Liver (tissue), 8 donors: ENCODE measurements at regions not wholly inside any gene's neighbourhood (a gene's known extent, or its start where the extent isn't known, plus 50 kb on each side); places are given as distances from the start of the nearest gene placed in this dataset.

Experiments
- DNase-seq: peaks from one replicate; pipeline ENCODE4 v3.0.0-alpha.2; 2017; ENCODE audit warnings: low spot score
- H3K27ac ChIP-seq, 2 donors: one replicate each; pipeline ENCODE4 v1.7.0; 2013; ENCODE audit warnings: inconsistent platforms in 2 of 2, low read length in 2 of 2, control low read depth in 1 of 2, low read depth in 1 of 2, mild to moderate bottlenecking in 1 of 2
- H3K27me3 ChIP-seq, 4 donors: one replicate each; pipeline versions ENCODE4 v1.6.1 to v1.7.0; 2013; ENCODE audit warnings: low read length in 3 of 4, inconsistent platforms in 1 of 4, mild to moderate bottlenecking in 1 of 4, moderate library complexity in 1 of 4; ENCODE audit not compliant: control insufficient read depth in 4 of 4, insufficient read depth in 4 of 4
- H3K36me3 ChIP-seq, 4 donors: one replicate each; pipeline versions ENCODE4 v1.6.1 to v1.7.0; 2013; ENCODE audit warnings: low read length in 3 of 4, mild to moderate bottlenecking in 3 of 4, low read depth in 1 of 4, moderate library complexity in 1 of 4; ENCODE audit not compliant: control insufficient read depth in 4 of 4, insufficient read depth in 3 of 4
- H3K4me1 ChIP-seq, 4 donors: one replicate each; pipeline versions ENCODE4 v1.6.1 to v1.7.0; 2013; ENCODE audit warnings: low read length in 3 of 4, mild to moderate bottlenecking in 3 of 4, moderate library complexity in 1 of 4; ENCODE audit not compliant: control insufficient read depth in 4 of 4, insufficient read depth in 4 of 4
- H3K4me3 ChIP-seq, 3 donors: one replicate each; pipeline versions ENCODE4 v1.6.1 to v1.7.0; 2013; ENCODE audit warnings: low read length in 3 of 3, control low read depth in 1 of 3, low read depth in 1 of 3, mild to moderate bottlenecking in 1 of 3
- H3K9ac ChIP-seq, 2 donors: one replicate each; pipeline ENCODE4 v1.7.0; 2013; ENCODE audit warnings: low read length in 2 of 2, mild to moderate bottlenecking in 2 of 2, moderate library complexity in 2 of 2, control low read depth in 1 of 2, low read depth in 1 of 2
- H3K9me3 ChIP-seq, 4 donors: one replicate each; pipeline versions ENCODE4 v1.6.1 to v1.7.0; 2013; ENCODE audit warnings: low read length in 3 of 4; ENCODE audit not compliant: control insufficient read depth in 4 of 4
- EGR1 ChIP-seq, 2 donors: IDR thresholded peaks; 2 replicates each; pipeline ENCODE4 v1.6.1; 2016 to 2018; ENCODE audit warnings: antibody characterized with exemption in 2 of 2, low read depth in 2 of 2
- FOXA2 ChIP-seq: IDR thresholded peaks from 2 replicates; pipeline ENCODE4 v1.6.1; 2016; ENCODE audit warnings: antibody characterized with exemption
- GABPA ChIP-seq, 2 donors: IDR thresholded peaks in 1 of 2; conservative IDR thresholded peaks in 1 of 2; 2 replicates each; pipeline ENCODE4 v1.6.1; 2016; ENCODE audit warnings: antibody characterized with exemption in 2 of 2, mild to moderate bottlenecking in 1 of 2, moderate library complexity in 1 of 2
- HNF4A ChIP-seq, 2 donors: conservative IDR thresholded peaks; 2 replicates each; pipeline ENCODE4 v1.6.1; 2016; ENCODE audit warnings: antibody characterized with exemption in 2 of 2, mild to moderate bottlenecking in 2 of 2
- HNF4G ChIP-seq: IDR thresholded peaks from 2 replicates; pipeline ENCODE4 v1.6.1; 2016; ENCODE audit warnings: antibody characterized with exemption
- JUND ChIP-seq, 2 donors: IDR thresholded peaks; 2 replicates each; pipeline ENCODE4 v1.6.1; 2016; ENCODE audit warnings: antibody characterized with exemption in 2 of 2
- NR2F2 ChIP-seq: IDR thresholded peaks from 2 replicates; pipeline ENCODE4 v1.6.1; 2016; ENCODE audit warnings: antibody characterized with exemption
- RAD21 ChIP-seq, 2 donors: IDR thresholded peaks; 2 replicates each; pipeline ENCODE4 v1.6.1; 2016; ENCODE audit warnings: antibody characterized with exemption in 2 of 2, mild to moderate bottlenecking in 2 of 2
- RXRA ChIP-seq, 2 donors: IDR thresholded peaks; 2 replicates each; pipeline ENCODE4 v1.6.1; 2017 to 2018; ENCODE audit warnings: antibody characterized with exemption in 2 of 2, mild to moderate bottlenecking in 1 of 2
- SP1 ChIP-seq: IDR thresholded peaks from 2 replicates; pipeline ENCODE4 v1.6.1; 2018; ENCODE audit warnings: antibody characterized with exemption, mild to moderate bottlenecking
- TAF1 ChIP-seq: conservative IDR thresholded peaks from 2 replicates; pipeline ENCODE4 v1.6.1; 2016; ENCODE audit warnings: antibody characterized with exemption, mild to moderate bottlenecking
- YY1 ChIP-seq: IDR thresholded peaks from 2 replicates; pipeline ENCODE4 v1.6.1; 2016; ENCODE audit warnings: antibody characterized with exemption, mild to moderate bottlenecking
- WGBS: extraction: QIAGEN DNeasy Blood & Tissue Kit; methylation state at CpG from one replicate; pipeline ENCODE4 v1.1.7; 2013; 5-methylcytosine and 5-hydroxymethylcytosine counted together
- TF ChIP-seq, protein P1 (sequence below): IDR thresholded peaks from 2 replicates; pipeline ENCODE4 v1.6.1; 2016; ENCODE audit warnings: antibody characterized with exemption, mild to moderate bottlenecking
- TF ChIP-seq, protein P2 (sequence below): IDR thresholded peaks from 2 replicates; pipeline ENCODE4 v1.6.1; 2016; ENCODE audit warnings: antibody characterized with exemption
- TF ChIP-seq, protein P3 (sequence below): IDR thresholded peaks from 2 replicates; pipeline ENCODE4 v1.6.1; 2016; ENCODE audit warnings: antibody characterized with exemption
- TF ChIP-seq, protein P4 (sequence below): fragments of 150-350 bp; IDR thresholded peaks from 2 replicates; pipeline ENCODE4 v1.5.1; 2017; ENCODE audit warnings: improper control_type of control experiment, low read depth, low read length; ENCODE audit not compliant: missing input control
- donor health status: healthy.
- donor health status: healthy.
- donor health status: healthy.
- donor health status: healthy.
- donor health status: healthy.

DNA sequence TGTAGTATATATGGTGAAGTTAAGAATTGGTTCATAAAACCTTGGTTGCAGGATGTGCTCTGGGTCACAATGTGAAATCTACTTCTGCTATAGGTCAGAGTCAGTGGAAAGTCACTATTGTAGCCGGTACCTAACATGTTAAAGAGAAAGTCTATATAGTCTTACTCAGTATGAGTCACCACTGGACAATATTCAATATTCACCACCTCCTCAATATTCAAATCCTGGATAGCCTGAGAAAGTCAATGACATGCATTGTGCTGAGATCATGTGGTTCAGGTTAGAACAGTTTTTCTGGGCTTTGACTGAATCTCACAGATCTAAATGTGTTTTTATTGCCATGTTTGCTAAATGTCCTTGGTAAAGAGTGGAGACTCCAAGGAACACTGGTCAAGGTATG lies 108.8 kb downstream of the HMHB1 start:
- Histone ChIP-seq H3K27me3 (no peaks in the 10 kb centered on the region), H3K9ac (no peak overlapping the region), H3K4me3 (no peak overlapping the region), H3K27ac (no peak overlapping the region), H3K36me3 (no peaks in the 10 kb centered on the region), H3K9me3 (no peaks in the 10 kb centered on the region), H3K4me1 (no peaks in the 10 kb centered on the region)
- no peak for DNase-seq
- TF ChIP-seq NR2F2 (no peak), RXRA (IDR thresholded peaks at IDR 0.05) (no peak), TAF1 (no peak), FOXA2 (no peak), SP1 (no peak), JUND (IDR thresholded peaks at IDR 0.05) (no peak), GABPA (IDR thresholded peaks at IDR 0.05 in 1 of 2, conservative IDR thresholded peaks at IDR 0.05 in 1 of 2) (no peak), HNF4A (conservative IDR thresholded peaks at IDR 0.05) (no peak), HNF4G (no peak), RAD21 (IDR thresholded peaks at IDR 0.05) (no peak), YY1 (no peak), EGR1 (IDR thresholded peaks at IDR 0.05; ENCODE audit: low read depth in 2 of 2) (no peak)
- TF ChIP-seq, protein P1, sequence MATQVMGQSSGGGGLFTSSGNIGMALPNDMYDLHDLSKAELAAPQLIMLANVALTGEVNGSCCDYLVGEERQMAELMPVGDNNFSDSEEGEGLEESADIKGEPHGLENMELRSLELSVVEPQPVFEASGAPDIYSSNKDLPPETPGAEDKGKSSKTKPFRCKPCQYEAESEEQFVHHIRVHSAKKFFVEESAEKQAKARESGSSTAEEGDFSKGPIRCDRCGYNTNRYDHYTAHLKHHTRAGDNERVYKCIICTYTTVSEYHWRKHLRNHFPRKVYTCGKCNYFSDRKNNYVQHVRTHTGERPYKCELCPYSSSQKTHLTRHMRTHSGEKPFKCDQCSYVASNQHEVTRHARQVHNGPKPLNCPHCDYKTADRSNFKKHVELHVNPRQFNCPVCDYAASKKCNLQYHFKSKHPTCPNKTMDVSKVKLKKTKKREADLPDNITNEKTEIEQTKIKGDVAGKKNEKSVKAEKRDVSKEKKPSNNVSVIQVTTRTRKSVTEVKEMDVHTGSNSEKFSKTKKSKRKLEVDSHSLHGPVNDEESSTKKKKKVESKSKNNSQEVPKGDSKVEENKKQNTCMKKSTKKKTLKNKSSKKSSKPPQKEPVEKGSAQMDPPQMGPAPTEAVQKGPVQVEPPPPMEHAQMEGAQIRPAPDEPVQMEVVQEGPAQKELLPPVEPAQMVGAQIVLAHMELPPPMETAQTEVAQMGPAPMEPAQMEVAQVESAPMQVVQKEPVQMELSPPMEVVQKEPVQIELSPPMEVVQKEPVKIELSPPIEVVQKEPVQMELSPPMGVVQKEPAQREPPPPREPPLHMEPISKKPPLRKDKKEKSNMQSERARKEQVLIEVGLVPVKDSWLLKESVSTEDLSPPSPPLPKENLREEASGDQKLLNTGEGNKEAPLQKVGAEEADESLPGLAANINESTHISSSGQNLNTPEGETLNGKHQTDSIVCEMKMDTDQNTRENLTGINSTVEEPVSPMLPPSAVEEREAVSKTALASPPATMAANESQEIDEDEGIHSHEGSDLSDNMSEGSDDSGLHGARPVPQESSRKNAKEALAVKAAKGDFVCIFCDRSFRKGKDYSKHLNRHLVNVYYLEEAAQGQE, result no peak
- TF ChIP-seq, protein P2, sequence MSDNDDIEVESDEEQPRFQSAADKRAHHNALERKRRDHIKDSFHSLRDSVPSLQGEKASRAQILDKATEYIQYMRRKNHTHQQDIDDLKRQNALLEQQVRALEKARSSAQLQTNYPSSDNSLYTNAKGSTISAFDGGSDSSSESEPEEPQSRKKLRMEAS, result no peak
- TF ChIP-seq, protein P3, sequence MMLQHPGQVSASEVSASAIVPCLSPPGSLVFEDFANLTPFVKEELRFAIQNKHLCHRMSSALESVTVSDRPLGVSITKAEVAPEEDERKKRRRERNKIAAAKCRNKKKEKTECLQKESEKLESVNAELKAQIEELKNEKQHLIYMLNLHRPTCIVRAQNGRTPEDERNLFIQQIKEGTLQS, result no peak
- 87% methylated on average over 1 of the region's 1 CpG for WGBS

DNA sequence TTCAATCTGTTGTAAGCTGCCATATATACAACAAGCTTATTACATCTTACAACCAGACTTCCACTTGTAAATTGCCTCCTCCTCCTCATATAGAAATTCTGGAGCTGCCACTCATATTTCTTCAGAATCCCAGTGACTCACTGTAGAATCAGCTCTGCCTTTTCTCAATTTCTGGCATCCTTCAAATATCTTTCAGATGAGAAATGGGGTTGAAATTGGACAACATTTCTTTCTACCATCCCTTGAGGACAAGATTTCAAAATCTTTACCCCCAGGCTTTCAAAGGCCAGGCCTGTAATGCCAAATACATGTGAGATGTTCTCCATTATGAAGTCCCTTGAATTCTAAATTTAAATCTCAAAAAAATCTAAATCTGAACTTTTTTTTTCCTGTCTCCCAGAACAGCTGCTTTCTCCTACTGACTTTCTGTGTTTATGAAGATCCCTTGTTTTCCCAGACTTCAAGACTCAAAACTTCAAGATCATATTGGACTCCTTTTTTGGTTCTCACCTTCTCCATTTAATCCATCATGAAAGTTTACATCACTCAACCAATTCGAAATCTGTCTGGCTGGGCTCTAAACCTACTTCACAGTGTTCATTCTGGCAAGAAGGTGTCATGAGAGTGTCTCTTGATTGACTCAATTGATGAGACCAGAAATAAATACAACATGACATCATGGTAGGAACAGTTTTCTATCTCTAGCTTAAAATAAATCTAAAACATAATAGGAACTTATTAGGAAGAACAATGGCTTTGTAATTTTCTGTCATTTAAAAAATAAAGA lies 109.8 kb downstream of the HMHB1 start:
- TF ChIP-seq NR2F2, result no peak
- TF ChIP-seq RXRA (IDR thresholded peaks at IDR 0.05), result no peak
- TF ChIP-seq, protein P4, sequence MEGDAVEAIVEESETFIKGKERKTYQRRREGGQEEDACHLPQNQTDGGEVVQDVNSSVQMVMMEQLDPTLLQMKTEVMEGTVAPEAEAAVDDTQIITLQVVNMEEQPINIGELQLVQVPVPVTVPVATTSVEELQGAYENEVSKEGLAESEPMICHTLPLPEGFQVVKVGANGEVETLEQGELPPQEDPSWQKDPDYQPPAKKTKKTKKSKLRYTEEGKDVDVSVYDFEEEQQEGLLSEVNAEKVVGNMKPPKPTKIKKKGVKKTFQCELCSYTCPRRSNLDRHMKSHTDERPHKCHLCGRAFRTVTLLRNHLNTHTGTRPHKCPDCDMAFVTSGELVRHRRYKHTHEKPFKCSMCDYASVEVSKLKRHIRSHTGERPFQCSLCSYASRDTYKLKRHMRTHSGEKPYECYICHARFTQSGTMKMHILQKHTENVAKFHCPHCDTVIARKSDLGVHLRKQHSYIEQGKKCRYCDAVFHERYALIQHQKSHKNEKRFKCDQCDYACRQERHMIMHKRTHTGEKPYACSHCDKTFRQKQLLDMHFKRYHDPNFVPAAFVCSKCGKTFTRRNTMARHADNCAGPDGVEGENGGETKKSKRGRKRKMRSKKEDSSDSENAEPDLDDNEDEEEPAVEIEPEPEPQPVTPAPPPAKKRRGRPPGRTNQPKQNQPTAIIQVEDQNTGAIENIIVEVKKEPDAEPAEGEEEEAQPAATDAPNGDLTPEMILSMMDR, result no peak
- TF ChIP-seq, protein P3, result no peak
- TF ChIP-seq, protein P1, result no peak
- TF ChIP-seq RAD21 (IDR thresholded peaks at IDR 0.05), result no peak
- no peak for TF ChIP-seq TAF1
- TF ChIP-seq, protein P2, result no peak
- no peak for TF ChIP-seq GABPA (IDR thresholded peaks at IDR 0.05 in 1 of 2, conservative IDR thresholded peaks at IDR 0.05 in 1 of 2)
- no peak for TF ChIP-seq HNF4A (conservative IDR thresholded peaks at IDR 0.05)
- no peaks in the 10 kb centered on the region for H3K27me3 ChIP-seq
- DNase-seq, result no peak
- WGBS, result 73% methylated on average over 1 of the region's 1 CpG
- H3K4me3 ChIP-seq, result no peak overlapping the region
- no peak overlapping the region for H3K9ac ChIP-seq
- H3K36me3 ChIP-seq, result no peaks in the 10 kb centered on the region
- no peak overlapping the region for H3K27ac ChIP-seq
- H3K4me1 ChIP-seq, result no peaks in the 10 kb centered on the region
- H3K9me3 ChIP-seq, result no peaks in the 10 kb centered on the region
